Bronchial epithelial cell (primary cell): ENCODE measurements at regions not wholly inside any gene's neighbourhood (a gene's known extent, or its start where the extent isn't known, plus 50 kb on each side); places are given as distances from the start of the nearest gene placed in this dataset.

Source experiments
- DNase-seq: peaks from one replicate; pipeline ENCODE4 v3.0.0-alpha.2; 2010; ENCODE audit warnings: low read depth
- FAIRE-seq: peaks from 2 replicates; lab custom pipeline; 2011; peaks lifted over from hg19 to GRCh38; lab: Jason Lieb, UNC
- H3K27me3 ChIP-seq: 2 replicates; pipeline ENCODE4 v1.5.1; 2011; ENCODE audit warnings: low read length; ENCODE audit not compliant: control insufficient read depth, insufficient read depth
- H3K36me3 ChIP-seq: 2 replicates; pipeline ENCODE4 v1.5.1; 2011; ENCODE audit warnings: low read length; ENCODE audit not compliant: control insufficient read depth, insufficient read depth
- H3K4me3 ChIP-seq: 2 replicates; pipeline ENCODE4 v1.5.1; 2011; ENCODE audit warnings: mild to moderate bottlenecking, low read depth, low read length, control low read depth
- TF ChIP-seq, protein P1 (sequence below): IDR thresholded peaks from 2 replicates; pipeline ENCODE4 v1.5.1; 2011; ENCODE audit warnings: mild to moderate bottlenecking, moderate library complexity, low read length, control low read depth, inconsistent platforms; ENCODE audit not compliant: insufficient read depth, severe bottlenecking

DNA sequence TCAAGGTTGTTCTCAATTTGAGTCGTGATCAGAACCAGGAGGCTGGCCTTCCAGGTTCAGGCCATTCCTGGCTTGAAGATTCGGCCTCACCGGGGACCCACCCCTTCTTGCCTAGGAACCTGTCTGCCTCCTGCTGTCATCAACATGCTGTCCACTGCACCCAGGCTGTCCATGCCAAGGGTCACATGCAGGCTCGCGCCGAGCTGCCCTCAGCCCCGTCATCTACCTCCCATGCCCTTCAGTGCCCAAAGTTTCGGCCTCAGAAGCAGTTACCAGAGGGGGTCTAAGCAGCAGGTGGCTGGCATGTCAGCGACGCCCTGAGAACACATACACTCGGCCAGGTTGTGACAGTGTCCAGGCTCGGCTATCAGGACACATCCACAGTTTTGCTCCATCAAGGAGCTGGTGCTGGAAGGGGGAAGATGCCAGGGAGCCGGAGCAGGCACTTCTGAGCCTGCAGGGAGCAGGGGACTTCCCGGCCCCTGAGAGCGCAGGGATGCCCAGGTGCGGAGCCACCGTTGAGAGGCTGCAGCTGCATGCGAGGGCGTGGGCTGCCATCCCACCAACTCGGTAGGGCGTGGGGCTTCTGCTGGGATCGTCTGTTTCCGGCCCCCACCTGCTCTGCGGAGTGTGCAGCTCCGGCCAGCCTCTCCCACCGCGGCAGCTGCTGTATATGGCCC, 590.9 kb upstream of the SLITRK5 start:
- H3K4me3 ChIP-seq: no peak overlapping the region
- no peaks in the 10 kb centered on the region for H3K36me3 ChIP-seq
- TF ChIP-seq, protein P1, sequence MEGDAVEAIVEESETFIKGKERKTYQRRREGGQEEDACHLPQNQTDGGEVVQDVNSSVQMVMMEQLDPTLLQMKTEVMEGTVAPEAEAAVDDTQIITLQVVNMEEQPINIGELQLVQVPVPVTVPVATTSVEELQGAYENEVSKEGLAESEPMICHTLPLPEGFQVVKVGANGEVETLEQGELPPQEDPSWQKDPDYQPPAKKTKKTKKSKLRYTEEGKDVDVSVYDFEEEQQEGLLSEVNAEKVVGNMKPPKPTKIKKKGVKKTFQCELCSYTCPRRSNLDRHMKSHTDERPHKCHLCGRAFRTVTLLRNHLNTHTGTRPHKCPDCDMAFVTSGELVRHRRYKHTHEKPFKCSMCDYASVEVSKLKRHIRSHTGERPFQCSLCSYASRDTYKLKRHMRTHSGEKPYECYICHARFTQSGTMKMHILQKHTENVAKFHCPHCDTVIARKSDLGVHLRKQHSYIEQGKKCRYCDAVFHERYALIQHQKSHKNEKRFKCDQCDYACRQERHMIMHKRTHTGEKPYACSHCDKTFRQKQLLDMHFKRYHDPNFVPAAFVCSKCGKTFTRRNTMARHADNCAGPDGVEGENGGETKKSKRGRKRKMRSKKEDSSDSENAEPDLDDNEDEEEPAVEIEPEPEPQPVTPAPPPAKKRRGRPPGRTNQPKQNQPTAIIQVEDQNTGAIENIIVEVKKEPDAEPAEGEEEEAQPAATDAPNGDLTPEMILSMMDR: no peak
- no peak for FAIRE-seq
- H3K27me3 ChIP-seq: no peaks in the 10 kb centered on the region
- no peak for DNase-seq

DNA sequence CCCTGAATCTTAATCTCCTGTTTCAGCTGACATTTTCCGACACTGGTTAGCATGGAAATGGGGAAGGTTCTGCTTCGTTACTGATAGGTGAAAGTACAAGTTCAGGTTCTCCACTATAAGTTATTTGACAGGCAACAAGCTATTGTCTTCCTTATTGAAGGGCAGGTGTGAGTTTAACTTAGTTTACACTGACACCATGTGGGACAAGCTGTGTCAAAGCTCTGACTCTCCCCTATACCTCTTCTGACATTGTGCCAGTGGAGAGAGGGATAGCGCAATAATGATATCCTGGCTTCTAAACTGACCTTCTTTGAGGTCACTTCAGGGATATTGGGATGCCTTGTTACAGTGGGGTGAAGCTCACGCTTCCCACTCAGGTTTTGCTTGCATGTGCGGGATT, 587.0 kb upstream of the SLITRK5 start:
- TF ChIP-seq, protein P1: no peak

DNA sequence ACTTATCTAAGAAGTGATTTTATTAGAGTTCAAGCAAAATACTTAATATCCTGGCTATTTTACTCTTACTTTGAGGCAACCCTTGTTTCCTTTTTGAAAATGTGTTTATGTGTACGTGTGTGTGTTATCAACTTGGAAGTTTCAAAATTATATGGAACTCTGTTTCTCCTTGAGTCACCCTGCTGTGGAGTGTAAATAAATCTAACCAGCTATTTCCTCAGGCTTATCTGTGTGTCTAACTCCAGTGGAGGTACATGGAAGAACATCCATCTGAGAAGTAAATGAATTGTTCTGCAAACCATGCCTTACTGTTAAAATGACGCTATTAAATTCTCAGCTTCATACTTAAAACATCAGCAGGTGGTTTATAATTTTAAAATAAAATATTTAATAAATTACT, 583.4 kb upstream of the SLITRK5 start:
- Histone ChIP-seq H3K4me3 (no peak overlapping the region), H3K36me3 (no peaks in the 10 kb centered on the region), H3K27me3 (no peaks in the 10 kb centered on the region)
- no peak for DNase-seq
- FAIRE-seq: no peak
- TF ChIP-seq, protein P1: no peak

More for the DNA sequence above, 587.0 kb upstream of the SLITRK5 start:
- Histone ChIP-seq H3K4me3 (no peak overlapping the region), H3K36me3 (no peaks in the 10 kb centered on the region), H3K27me3 (no peaks in the 10 kb centered on the region)
- no peak for FAIRE-seq
- DNase-seq: no peak

DNA sequence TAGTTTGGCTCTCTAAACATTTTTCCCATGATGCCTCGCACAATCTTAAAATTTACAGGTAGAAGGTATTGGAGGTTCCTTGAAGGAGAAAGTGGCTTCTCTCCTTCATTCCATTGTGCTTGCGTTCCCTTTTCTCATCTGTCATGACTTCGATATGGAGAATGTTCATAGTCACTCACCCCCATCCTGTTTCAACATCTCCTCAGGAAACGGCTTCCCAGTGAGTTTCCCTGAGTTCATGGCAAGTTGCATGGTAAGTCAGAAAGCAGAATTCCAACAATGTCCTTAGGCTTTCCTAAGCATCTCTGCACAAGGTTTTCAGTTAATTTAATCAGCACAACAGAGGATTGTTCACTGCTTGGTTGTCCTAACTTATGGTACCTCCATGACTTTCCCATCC, 581.8 kb upstream of the SLITRK5 start:
- DNase-seq: peak; percentile 54
- no peaks in the 10 kb centered on the region for H3K27me3 ChIP-seq
- no peak overlapping the region for H3K4me3 ChIP-seq
- FAIRE-seq: no peak
- H3K36me3 ChIP-seq: no peaks in the 10 kb centered on the region
- TF ChIP-seq, protein P1: no peak

DNA sequence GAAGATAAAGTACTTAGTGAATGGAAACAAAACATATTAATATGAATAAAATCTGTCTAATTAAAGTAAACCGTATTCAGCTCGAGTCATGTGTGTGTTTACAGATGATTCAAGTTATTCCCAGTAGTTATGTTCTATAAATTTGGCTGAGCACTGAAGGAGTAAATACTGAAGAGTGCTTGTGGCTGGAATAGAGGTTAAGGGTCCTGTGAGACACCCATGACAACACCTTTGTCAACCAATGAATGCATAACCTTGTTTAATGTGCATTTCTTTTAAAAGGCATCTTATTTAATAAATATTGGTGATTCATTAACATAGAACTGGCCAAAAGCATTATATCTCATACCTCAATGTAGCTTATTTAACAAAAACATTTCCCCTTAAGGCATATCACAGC, 577.8 kb upstream of the SLITRK5 start:
- no peaks in the 10 kb centered on the region for H3K36me3 ChIP-seq
- no peaks in the 10 kb centered on the region for H3K27me3 ChIP-seq
- TF ChIP-seq, protein P1: no peak
- no peak overlapping the region for H3K4me3 ChIP-seq
- DNase-seq (no peak), FAIRE-seq (no peak)

DNA sequence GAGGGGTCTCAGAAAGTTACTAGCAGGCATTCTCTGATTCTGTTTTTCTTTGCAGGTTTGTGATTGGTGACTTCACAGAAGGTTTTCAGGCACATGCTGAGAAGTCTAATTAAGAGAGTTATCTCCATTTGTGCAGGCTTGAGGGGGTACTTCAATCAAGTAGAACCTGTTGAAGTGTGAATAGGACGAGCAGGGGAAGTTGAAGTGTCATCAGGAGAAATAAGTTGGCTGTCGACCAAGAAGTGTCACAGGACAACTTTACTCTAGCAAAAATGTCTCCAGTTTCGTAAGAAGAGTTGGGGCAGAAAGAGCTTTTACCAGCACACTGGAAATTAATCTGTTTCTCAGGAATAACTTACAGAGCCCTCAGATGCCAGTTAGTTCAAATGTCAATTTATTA, 576.5 kb upstream of the SLITRK5 start:
- TF ChIP-seq, protein P1: no peak
- Histone ChIP-seq H3K36me3 (no peaks in the 10 kb centered on the region), H3K4me3 (no peak overlapping the region), H3K27me3 (no peaks in the 10 kb centered on the region)
- DNase-seq (no peak), FAIRE-seq (no peak)
